ENCODE measurements at regions not wholly inside any gene's neighbourhood (a gene's known extent, or its start where the extent isn't known, plus 50 kb on each side); places are given as distances from the start of the nearest gene placed in this dataset.

DNA sequence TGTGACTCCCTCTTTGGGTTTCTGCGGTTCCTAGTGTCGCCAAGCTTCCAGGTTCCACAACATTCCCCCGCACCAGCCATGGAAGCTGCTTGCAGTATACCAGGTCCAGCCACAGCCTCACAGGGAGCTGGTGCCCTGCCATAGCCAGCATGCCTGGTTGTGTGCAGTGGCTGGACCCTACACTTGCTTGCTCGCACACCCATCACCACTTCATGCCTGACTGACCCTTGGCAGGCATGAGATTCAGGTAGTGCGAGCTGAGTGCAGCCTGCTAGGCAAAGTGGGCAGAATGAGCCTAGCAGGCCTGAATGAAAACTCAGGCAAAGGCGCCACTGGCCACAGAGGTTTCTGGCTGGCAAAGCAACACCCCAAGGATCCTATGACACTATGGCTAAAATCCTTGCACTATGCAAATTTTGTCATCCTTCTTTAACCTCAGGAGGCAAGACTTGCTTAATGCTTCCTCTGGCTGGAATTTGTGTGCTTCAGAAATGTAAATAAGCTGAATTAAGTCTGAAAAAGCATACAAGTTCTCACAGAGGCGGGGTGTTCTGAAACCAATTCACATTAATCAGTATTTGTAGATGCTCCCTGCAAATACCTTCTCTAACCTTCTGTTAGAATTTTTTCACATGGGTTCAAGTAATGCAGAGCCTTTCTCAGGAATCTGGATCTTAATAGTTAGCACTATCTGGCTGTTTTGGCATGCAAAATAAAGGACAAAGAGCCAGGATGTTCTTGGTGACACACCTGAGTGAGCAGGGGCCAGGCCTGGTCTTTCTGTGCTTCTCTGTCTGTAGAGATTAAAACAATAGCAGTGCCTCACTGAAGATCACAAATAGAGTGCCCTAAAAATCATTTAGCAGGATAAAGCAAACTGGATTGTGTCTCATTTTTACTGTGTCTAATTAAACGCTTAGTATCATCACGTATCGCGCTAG is 256.9 kb downstream of the GPATCH2 start:
- TF ChIP-seq EZH2phosphoT487 (IDR thresholded peaks at IDR 0.05; ENCODE audit: borderline replicate concordance, low read length), result no peak
- TF ChIP-seq, protein P1, sequence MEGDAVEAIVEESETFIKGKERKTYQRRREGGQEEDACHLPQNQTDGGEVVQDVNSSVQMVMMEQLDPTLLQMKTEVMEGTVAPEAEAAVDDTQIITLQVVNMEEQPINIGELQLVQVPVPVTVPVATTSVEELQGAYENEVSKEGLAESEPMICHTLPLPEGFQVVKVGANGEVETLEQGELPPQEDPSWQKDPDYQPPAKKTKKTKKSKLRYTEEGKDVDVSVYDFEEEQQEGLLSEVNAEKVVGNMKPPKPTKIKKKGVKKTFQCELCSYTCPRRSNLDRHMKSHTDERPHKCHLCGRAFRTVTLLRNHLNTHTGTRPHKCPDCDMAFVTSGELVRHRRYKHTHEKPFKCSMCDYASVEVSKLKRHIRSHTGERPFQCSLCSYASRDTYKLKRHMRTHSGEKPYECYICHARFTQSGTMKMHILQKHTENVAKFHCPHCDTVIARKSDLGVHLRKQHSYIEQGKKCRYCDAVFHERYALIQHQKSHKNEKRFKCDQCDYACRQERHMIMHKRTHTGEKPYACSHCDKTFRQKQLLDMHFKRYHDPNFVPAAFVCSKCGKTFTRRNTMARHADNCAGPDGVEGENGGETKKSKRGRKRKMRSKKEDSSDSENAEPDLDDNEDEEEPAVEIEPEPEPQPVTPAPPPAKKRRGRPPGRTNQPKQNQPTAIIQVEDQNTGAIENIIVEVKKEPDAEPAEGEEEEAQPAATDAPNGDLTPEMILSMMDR (IDR thresholded peaks at IDR 0.05; ENCODE audit: low read depth, low read length, poor library complexity, severe bottlenecking), result no peak
- H3K9me2 ChIP-seq (replicated peaks; ENCODE audit: control insufficient read depth, low read length), result no peaks in the 10 kb centered on the region
- H3K27me3 ChIP-seq (ENCODE audit: control insufficient read depth, low read length), result no peaks in the 10 kb centered on the region
- H3K4me1 ChIP-seq (ENCODE audit: control insufficient read depth, low read length), result no peaks in the 10 kb centered on the region
- no peak overlapping the region for H3K27ac ChIP-seq (ENCODE audit: low read depth, low read length)
- H3K79me2 ChIP-seq (ENCODE audit: control insufficient read depth, low read length), result no peaks in the 10 kb centered on the region
- no peak overlapping the region for H3K4me3 ChIP-seq (ENCODE audit: low read length)
- no peak overlapping the region for H3K4me2 ChIP-seq (ENCODE audit: low read length)
- peaks cover 21% of the 10 kb centered on the region; the same call in 1 of the 2 replicates for H3K9me3 ChIP-seq (ENCODE audit: control insufficient read depth, insufficient read depth, low read length)
- no peaks in the 10 kb centered on the region for H3K36me3 ChIP-seq (ENCODE audit: control insufficient read depth, low read length)
- H4K20me1 ChIP-seq (ENCODE audit: control insufficient read depth, insufficient read depth, low read depth, low read length), result no peaks in the 10 kb centered on the region
- no peaks in the 10 kb centered on the region for H3F3A ChIP-seq (ENCODE audit: control insufficient read depth, insufficient read depth)

DNA sequence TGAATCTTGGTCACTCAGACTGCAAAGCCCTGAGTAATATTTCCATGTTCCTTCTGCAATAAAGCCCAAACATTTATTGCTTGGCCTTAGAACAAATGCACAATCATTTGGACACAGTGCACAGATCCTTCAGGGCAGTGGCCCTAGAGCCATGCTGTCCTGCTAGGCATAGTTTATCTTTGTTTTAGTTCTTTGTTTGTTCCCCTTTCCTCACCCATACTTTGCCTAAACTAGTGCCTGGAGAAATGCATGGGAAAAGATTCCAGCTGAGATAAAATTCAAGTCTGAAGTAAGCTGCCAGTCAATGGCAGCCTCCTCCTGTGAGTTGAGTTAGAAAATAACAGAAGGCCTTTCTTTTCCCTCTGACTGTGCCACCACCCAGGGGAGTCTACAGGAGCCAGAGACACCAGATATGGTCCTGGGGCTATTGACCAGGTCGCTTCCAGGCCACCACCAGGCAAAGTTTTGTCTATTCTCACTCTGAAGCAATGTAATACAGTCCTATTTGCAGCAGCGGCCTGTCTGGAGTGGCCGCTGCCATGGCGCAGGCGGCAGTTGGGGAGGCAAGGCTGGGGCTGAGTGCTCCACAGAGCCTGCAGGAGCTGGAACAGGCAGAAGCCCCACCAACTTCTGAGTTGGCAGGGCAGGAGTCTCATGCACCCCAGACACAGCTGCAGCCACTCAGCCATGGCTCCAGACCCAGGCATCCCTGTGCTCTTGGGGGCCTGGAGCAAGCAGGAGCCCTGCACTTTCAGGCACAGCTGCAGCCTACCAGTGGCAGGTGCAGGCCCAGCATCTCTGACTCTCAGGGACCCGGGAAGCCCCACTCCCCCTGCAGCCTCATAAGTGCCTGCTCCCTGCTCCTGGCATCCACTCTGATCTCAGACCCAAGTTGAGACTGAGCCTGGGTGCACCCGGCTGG is 258.6 kb downstream of the GPATCH2 start:
- Histone ChIP-seq H3K4me1 (ENCODE audit: control insufficient read depth, low read length) (no peaks in the 10 kb centered on the region), H3K36me3 (ENCODE audit: control insufficient read depth, low read length) (no peaks in the 10 kb centered on the region)

DNA sequence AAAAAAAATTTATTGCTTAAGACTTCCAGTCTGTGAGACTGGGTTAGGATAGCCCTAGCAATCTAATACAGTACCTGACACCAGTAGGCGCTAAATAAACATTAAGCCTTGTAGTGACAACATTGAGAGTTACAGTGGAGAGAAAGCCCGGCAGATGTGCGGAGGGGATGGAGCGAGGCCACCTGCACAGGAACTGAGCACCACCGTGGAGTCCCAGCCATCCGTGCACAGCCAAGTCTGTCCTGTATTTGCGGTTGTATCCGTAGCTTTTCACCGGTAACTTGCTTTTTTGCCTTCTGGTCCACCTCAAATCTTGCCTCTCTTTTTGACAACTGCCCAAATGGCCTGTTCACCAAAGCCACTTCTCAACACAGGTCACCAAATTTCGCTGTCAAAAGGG is 260.1 kb downstream of the GPATCH2 start:
- H3K9me2 ChIP-seq (replicated peaks; ENCODE audit: control insufficient read depth, low read length), result no peaks in the 10 kb centered on the region
- no peak overlapping the region for H3K4me2 ChIP-seq (ENCODE audit: low read length)

More for the DNA sequence above, 258.6 kb downstream of the GPATCH2 start:
- Histone ChIP-seq H3K27me3 (ENCODE audit: control insufficient read depth, low read length) (no peaks in the 10 kb centered on the region), H3K79me2 (ENCODE audit: control insufficient read depth, low read length) (no peaks in the 10 kb centered on the region), H3K4me3 (ENCODE audit: low read length) (no peak overlapping the region), H3F3A (ENCODE audit: control insufficient read depth, insufficient read depth) (no peaks in the 10 kb centered on the region), H3K9me3 (ENCODE audit: control insufficient read depth, insufficient read depth, low read length) (peaks cover 17% of the 10 kb centered on the region; the same call in 1 of the 2 replicates), H3K9me2 (replicated peaks; ENCODE audit: control insufficient read depth, low read length) (no peaks in the 10 kb centered on the region), H4K20me1 (ENCODE audit: control insufficient read depth, insufficient read depth, low read depth, low read length) (no peaks in the 10 kb centered on the region), H3K27ac (ENCODE audit: low read depth, low read length) (no peak overlapping the region), H3K4me2 (ENCODE audit: low read length) (no peak overlapping the region)
- TF ChIP-seq, protein P1 (IDR thresholded peaks at IDR 0.05; ENCODE audit: low read depth, low read length, poor library complexity, severe bottlenecking), result no peak
- no peak for TF ChIP-seq EZH2phosphoT487 (IDR thresholded peaks at IDR 0.05; ENCODE audit: borderline replicate concordance, low read length)

More for the DNA sequence above, 260.1 kb downstream of the GPATCH2 start:
- Histone ChIP-seq H3F3A (ENCODE audit: control insufficient read depth, insufficient read depth) (no peaks in the 10 kb centered on the region), H3K27ac (ENCODE audit: low read depth, low read length) (no peak overlapping the region), H3K36me3 (ENCODE audit: control insufficient read depth, low read length) (no peaks in the 10 kb centered on the region), H3K4me1 (ENCODE audit: control insufficient read depth, low read length) (no peaks in the 10 kb centered on the region), H3K27me3 (ENCODE audit: control insufficient read depth, low read length) (no peaks in the 10 kb centered on the region), H3K9me3 (ENCODE audit: control insufficient read depth, insufficient read depth, low read length) (peaks cover 16% of the 10 kb centered on the region; the same call in 1 of the 2 replicates), H3K79me2 (ENCODE audit: control insufficient read depth, low read length) (no peaks in the 10 kb centered on the region), H4K20me1 (ENCODE audit: control insufficient read depth, insufficient read depth, low read depth, low read length) (no peaks in the 10 kb centered on the region), H3K4me3 (ENCODE audit: low read length) (no peak overlapping the region)
- TF ChIP-seq, protein P1 (IDR thresholded peaks at IDR 0.05; ENCODE audit: low read depth, low read length, poor library complexity, severe bottlenecking), result no peak
- no peak for TF ChIP-seq EZH2phosphoT487 (IDR thresholded peaks at IDR 0.05; ENCODE audit: borderline replicate concordance, low read length)

Data from DOHH2 (cell line).